Activated naive CD4-positive, alpha-beta T cell treated with anti-CD3 and anti-CD28 coated beads for 36 hours (primary cell): ENCODE measurements at regions not wholly inside any gene's neighbourhood (a gene's known extent, or its start where the extent isn't known, plus 50 kb on each side); places are given as distances from the start of the nearest gene placed in this dataset.

Source experiments
- CTCF ChIA-PET: fragments of 350-600 bp; sonication (Branson Sonifier 250); formaldehyde crosslinking; loops from one replicate; lab custom pipeline; 2021; ENCODE audit warnings: antibody characterized with exemption; lab: Charles Lee
- DNase-seq: peaks from one replicate; pipeline ENCODE4 v3.0.0-alpha.2; 2020
- H3K27ac Mint-ChIP-seq: one replicate; pipeline ENCODE4 v1.8.0; 2021; ENCODE audit warnings: mild to moderate bottlenecking, mixed read lengths
- H3K27me3 Mint-ChIP-seq: one replicate; pipeline ENCODE4 v1.8.0; 2021; ENCODE audit warnings: low read depth, mixed read lengths
- H3K36me3 Mint-ChIP-seq: one replicate; pipeline ENCODE4 v1.8.0; 2021; ENCODE audit warnings: low read depth, mixed read lengths
- H3K4me1 Mint-ChIP-seq: one replicate; pipeline ENCODE4 v1.8.0; 2021; ENCODE audit warnings: low read depth, mixed read lengths
- H3K4me3 Mint-ChIP-seq: one replicate; pipeline ENCODE4 v1.8.0; 2021; ENCODE audit warnings: mild to moderate bottlenecking, moderate library complexity, mixed read lengths
- H3K9me3 Mint-ChIP-seq: one replicate; pipeline ENCODE4 v1.8.0; 2021; ENCODE audit warnings: mixed read lengths
- intact Hi-C: fragments of 100-400 bp; cut with micrococcal nuclease; formaldehyde crosslinking; loops from one replicate; pipeline ENCODE4 v1.15.1; 2023

- Mint-ChIP-seq H3K4me3 (no peak overlapping the region), H3K4me1 (no peaks in the 10 kb centered on the region), H3K36me3 (no peaks in the 10 kb centered on the region), H3K27ac (no peak overlapping the region), H3K9me3 (no peaks in the 10 kb centered on the region), H3K27me3 (peaks cover 1% of the 10 kb centered on the region)
- CTCF ChIA-PET, result interaction anchor here (0.8 to 1.1 kb wide), 2 partner anchors 8 to 12 kb away, joined by 3 to 7 read pairs; no protein-coding TSS in a partner anchor
- DNase-seq, result no peak
- intact Hi-C loops, result no loop called here
Observed at GRCh38 chr13:53215563-53215962, 186.9 kb downstream of the OLFM4 start.

DNA sequence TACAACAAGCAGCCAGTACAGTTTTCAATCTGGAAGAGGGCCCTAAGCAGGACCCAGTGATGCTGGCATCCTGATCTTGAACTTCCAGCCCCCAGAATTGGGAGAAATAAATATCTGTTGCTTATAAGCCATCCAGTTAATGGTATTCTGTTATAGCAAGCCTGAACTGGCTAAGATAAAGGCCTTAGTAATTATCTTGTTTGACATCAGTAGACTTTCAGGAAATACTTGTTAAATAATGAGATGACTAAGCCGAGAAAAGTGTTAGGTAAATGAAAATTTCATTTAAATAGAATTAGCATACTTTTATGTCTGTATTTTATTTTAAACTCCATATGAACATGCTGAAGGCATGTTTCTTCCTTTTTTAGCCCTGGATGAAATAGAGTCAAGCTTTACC, 188.2 kb downstream of the OLFM4 start:
- DNase-seq, result no peak
- Mint-ChIP-seq H3K36me3 (no peaks in the 10 kb centered on the region), H3K27ac (no peak overlapping the region), H3K4me3 (no peak overlapping the region), H3K9me3 (no peaks in the 10 kb centered on the region), H3K4me1 (no peaks in the 10 kb centered on the region), H3K27me3 (peaks cover 1% of the 10 kb centered on the region)
- intact Hi-C loops, result no loop called here
- CTCF ChIA-PET, result no interaction called here

DNA sequence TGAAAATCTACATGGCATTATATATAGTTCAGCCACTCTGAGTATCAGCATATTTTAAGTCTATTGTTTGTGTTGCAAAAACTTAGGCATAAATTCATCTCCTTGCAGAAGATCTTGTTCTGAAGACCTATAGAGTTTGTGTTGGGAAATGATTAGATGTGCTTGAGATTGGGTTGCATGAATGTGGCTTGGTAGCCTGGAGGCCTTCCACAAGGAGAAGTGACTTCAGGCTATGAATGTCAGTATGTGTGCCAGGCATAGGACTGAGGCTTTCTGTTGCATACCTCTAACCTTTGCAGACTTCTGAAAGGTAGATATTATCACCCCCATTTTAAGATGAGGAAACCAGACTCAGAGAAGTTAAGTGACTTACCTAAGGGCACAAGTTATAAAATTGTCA, 188.6 kb downstream of the OLFM4 start:
- Mint-ChIP-seq H3K4me1 (no peaks in the 10 kb centered on the region), H3K36me3 (no peaks in the 10 kb centered on the region), H3K27me3 (peaks cover 1% of the 10 kb centered on the region), H3K27ac (no peak overlapping the region), H3K4me3 (no peak overlapping the region), H3K9me3 (no peaks in the 10 kb centered on the region)
- CTCF ChIA-PET, result interaction anchor here (0.6 kb wide), 1 partner anchor 77 kb away, joined by 3 read pairs; no protein-coding TSS in a partner anchor
- DNase-seq, result no peak
- intact Hi-C loops, result no loop called here

- CTCF ChIA-PET, result no interaction called here
- Mint-ChIP-seq H3K4me1 (no peaks in the 10 kb centered on the region), H3K36me3 (no peaks in the 10 kb centered on the region), H3K27me3 (no peaks in the 10 kb centered on the region), H3K27ac (no peak overlapping the region), H3K4me3 (no peak overlapping the region), H3K9me3 (peaks cover 6% of the 10 kb centered on the region)
- intact Hi-C loops, result no loop called here
- DNase-seq, result no peak
Observed at GRCh38 chr13:53220038-53220437, 191.4 kb downstream of the OLFM4 start.

- H3K4me3 Mint-ChIP-seq, result no peak overlapping the region
- H3K9me3 Mint-ChIP-seq, result no peaks in the 10 kb centered on the region
- CTCF ChIA-PET, result no interaction called here
- H3K27me3 Mint-ChIP-seq, result peaks cover 4% of the 10 kb centered on the region
- no peaks in the 10 kb centered on the region for H3K4me1 Mint-ChIP-seq
- H3K36me3 Mint-ChIP-seq, result no peaks in the 10 kb centered on the region
- no peak for DNase-seq
- no peak overlapping the region for H3K27ac Mint-ChIP-seq
- intact Hi-C loops, result no loop called here
Observed at GRCh38 chr13:53237696-53238095, 209.1 kb downstream of the OLFM4 start.

GRCh38 chr13:53238261-53238660, 209.6 kb downstream of the OLFM4 start:
- H3K27ac Mint-ChIP-seq, result no peak overlapping the region
- intact Hi-C loops, result no loop called here
- H3K36me3 Mint-ChIP-seq, result no peaks in the 10 kb centered on the region
- DNase-seq, result no peak
- peaks cover 4% of the 10 kb centered on the region for H3K27me3 Mint-ChIP-seq
- H3K9me3 Mint-ChIP-seq, result no peaks in the 10 kb centered on the region
- H3K4me1 Mint-ChIP-seq, result no peaks in the 10 kb centered on the region
- H3K4me3 Mint-ChIP-seq, result no peak overlapping the region
- CTCF ChIA-PET, result no interaction called here

- intact Hi-C loops, result no loop called here
- CTCF ChIA-PET, result interaction anchor here (0.9 kb wide), 1 partner anchor 10 kb away, joined by 5 read pairs; no protein-coding TSS in a partner anchor
- DNase-seq, result no peak
- H3K4me1 Mint-ChIP-seq, result no peaks in the 10 kb centered on the region
- no peak overlapping the region for H3K4me3 Mint-ChIP-seq
- H3K36me3 Mint-ChIP-seq, result no peaks in the 10 kb centered on the region
- H3K27me3 Mint-ChIP-seq, result peaks cover 4% of the 10 kb centered on the region
- no peaks in the 10 kb centered on the region for H3K9me3 Mint-ChIP-seq
- no peak overlapping the region for H3K27ac Mint-ChIP-seq
Observed at GRCh38 chr13:53240401-53241025, 211.9 kb downstream of the OLFM4 start.

DNA sequence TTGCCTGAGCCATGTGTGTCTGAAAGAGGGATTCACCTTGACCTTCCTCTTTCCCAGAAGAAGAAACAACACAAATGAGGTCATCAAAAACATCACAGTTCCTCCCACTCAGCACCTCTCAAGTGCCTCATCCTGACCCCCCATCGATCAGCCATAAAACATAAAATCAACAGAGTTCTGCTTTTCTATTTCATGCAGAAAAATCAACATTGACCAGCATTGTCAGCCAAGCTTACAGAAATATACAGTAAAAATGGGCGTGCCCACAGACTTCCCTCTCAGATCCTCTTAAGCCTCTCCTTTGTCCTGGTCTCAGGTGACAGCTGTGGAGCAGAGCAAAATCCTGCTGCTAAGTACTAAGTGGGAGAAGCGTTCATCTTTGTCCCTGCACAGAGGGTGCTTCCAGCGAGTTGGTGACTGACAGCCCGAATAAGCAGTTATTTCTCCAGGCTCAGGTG, 213.3 kb downstream of the OLFM4 start:
- no peak for DNase-seq
- Mint-ChIP-seq H3K4me1 (no peaks in the 10 kb centered on the region), H3K27me3 (peaks cover 4% of the 10 kb centered on the region), H3K4me3 (no peak overlapping the region), H3K9me3 (no peaks in the 10 kb centered on the region), H3K36me3 (no peaks in the 10 kb centered on the region), H3K27ac (no peak overlapping the region)
- CTCF ChIA-PET, result no interaction called here
- intact Hi-C loops, result no loop called here

DNA sequence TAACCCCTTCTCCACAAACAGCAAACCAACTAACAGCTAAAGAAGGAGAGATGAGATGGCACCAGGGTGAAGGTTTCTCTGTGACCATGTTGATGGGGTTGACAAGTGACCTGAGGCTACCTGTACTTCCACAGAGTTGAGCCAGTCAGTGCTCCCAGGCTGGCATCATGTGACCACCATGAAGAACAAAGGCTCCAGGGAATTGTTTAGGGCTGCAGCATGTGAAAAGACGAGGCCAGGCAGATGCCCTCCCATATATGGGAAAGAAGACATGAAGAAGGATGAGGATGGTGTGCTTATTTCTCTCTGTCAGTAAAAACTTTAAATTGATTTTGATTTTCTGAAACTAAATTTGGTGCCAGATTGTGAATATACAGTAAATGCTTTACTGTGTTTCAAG, 220.6 kb downstream of the OLFM4 start:
- H3K36me3 Mint-ChIP-seq, result no peaks in the 10 kb centered on the region
- intact Hi-C loops, result no loop called here
- CTCF ChIA-PET, result interaction anchor here (1.2 kb wide), 1 partner anchor 9 kb away, joined by 5 read pairs; no protein-coding TSS in a partner anchor
- H3K27me3 Mint-ChIP-seq, result peaks cover 3% of the 10 kb centered on the region
- no peak overlapping the region for H3K27ac Mint-ChIP-seq
- H3K4me3 Mint-ChIP-seq, result no peak overlapping the region
- no peaks in the 10 kb centered on the region for H3K9me3 Mint-ChIP-seq
- DNase-seq, result no peak
- H3K4me1 Mint-ChIP-seq, result no peaks in the 10 kb centered on the region

DNA sequence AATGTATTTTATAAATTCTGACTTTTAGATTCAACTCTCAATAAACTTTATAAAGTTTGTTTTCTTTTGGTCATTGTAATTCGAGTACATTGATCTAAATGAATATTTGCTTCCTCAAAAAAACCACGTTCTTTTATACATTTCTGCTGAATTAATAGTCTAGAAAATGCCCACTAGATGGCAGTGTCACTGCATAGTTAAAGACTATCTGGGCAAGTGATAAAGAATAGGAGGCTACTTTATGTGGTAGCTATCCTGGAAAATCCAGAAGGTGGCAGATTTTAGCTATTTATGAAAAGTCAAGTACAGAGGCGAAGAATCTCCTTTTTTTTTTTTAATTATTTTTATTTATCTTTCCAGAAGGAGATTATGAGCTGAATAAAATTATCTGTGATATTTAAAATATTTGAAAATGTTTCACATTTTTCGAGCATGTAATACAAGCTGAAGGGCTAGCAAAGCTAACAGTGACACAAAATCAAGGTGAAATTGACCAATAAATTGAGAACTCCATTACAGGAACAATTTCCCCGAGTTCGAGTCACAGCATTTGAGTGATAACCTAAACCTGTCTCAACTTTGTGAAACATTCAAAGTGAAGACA, 221.8 kb downstream of the OLFM4 start:
- H3K9me3 Mint-ChIP-seq, result no peaks in the 10 kb centered on the region
- CTCF ChIA-PET, result interaction anchor here (0.6 to 2.0 kb wide), 19 partner anchors 11 to 1313 kb away, joined by 3 to 6 read pairs (median 3); no protein-coding TSS in a partner anchor
- peak; percentile 33 for DNase-seq
- peaks cover 3% of the 10 kb centered on the region for H3K27me3 Mint-ChIP-seq
- no peaks in the 10 kb centered on the region for H3K4me1 Mint-ChIP-seq
- no peak overlapping the region for H3K4me3 Mint-ChIP-seq
- H3K27ac Mint-ChIP-seq, result no peak overlapping the region
- intact Hi-C loops, result loop anchor here (2.0 kb wide), 1 partner anchor 532 kb away; no protein-coding TSS in a partner anchor
- H3K36me3 Mint-ChIP-seq, result no peaks in the 10 kb centered on the region

GRCh38 chr13:53250977-53251376, 222.4 kb downstream of the OLFM4 start:
- no peak overlapping the region for H3K27ac Mint-ChIP-seq
- no peaks in the 10 kb centered on the region for H3K4me1 Mint-ChIP-seq
- no peaks in the 10 kb centered on the region for H3K36me3 Mint-ChIP-seq
- intact Hi-C loops, result loop anchor here (2.0 kb wide), 1 partner anchor 532 kb away; no protein-coding TSS in a partner anchor
- no peak for DNase-seq
- CTCF ChIA-PET, result interaction anchor here (0.6 to 2.0 kb wide), 15 partner anchors 11 to 1312 kb away, joined by 3 to 6 read pairs (median 3); no protein-coding TSS in a partner anchor
- peaks cover 3% of the 10 kb centered on the region for H3K27me3 Mint-ChIP-seq
- no peak overlapping the region for H3K4me3 Mint-ChIP-seq
- H3K9me3 Mint-ChIP-seq, result no peaks in the 10 kb centered on the region

GRCh38 chr13:53254500-53254899, 225.9 kb downstream of the OLFM4 start:
- H3K27ac Mint-ChIP-seq, result no peak overlapping the region
- intact Hi-C loops, result no loop called here
- H3K27me3 Mint-ChIP-seq, result no peaks in the 10 kb centered on the region
- H3K36me3 Mint-ChIP-seq, result no peaks in the 10 kb centered on the region
- DNase-seq, result no peak
- H3K4me3 Mint-ChIP-seq, result no peak overlapping the region
- CTCF ChIA-PET, result interaction anchor here (0.6 kb wide), 1 partner anchor 244 kb away, joined by 4 read pairs; no protein-coding TSS in a partner anchor
- no peaks in the 10 kb centered on the region for H3K9me3 Mint-ChIP-seq
- no peaks in the 10 kb centered on the region for H3K4me1 Mint-ChIP-seq

GRCh38 chr13:53255795-53256194, 227.2 kb downstream of the OLFM4 start:
- CTCF ChIA-PET, result no interaction called here
- Mint-ChIP-seq H3K27ac (no peak overlapping the region), H3K27me3 (peaks cover 2% of the 10 kb centered on the region), H3K4me1 (no peaks in the 10 kb centered on the region), H3K9me3 (no peaks in the 10 kb centered on the region), H3K36me3 (no peaks in the 10 kb centered on the region), H3K4me3 (no peak overlapping the region)
- DNase-seq, result no peak
- intact Hi-C loops, result no loop called here
